HEK293T (cell line): ENCODE measurements at regions not wholly inside any gene's neighbourhood (a gene's known extent, or its start where the extent isn't known, plus 50 kb on each side); places are given as distances from the start of the nearest gene placed in this dataset.
"Not testable (repeated sequence)": the region's sequence is repeated elsewhere in the genome, so short reads cannot be mapped to it uniquely, and the experiment has no call there.

Source experiments
- FOXA1 ChIP-seq: fragments of 450-650 bp; IDR thresholded peaks from 2 replicates; pipeline ENCODE4 v1.6.1; 2016; ENCODE audit warnings: mild to moderate bottlenecking
- LEF1 ChIP-seq: fragments of 450-650 bp; IDR thresholded peaks from 2 replicates; pipeline ENCODE4 v1.6.1; 2017; ENCODE audit warnings: mild to moderate bottlenecking, borderline replicate concordance
- PKNOX1 ChIP-seq: fragments of 450-650 bp; IDR thresholded peaks from 2 replicates; pipeline ENCODE4 v1.6.1; 2016
- SP1 ChIP-seq: fragments of 450-650 bp; IDR thresholded peaks from 2 replicates; pipeline ENCODE4 v1.6.1; 2017

DNA sequence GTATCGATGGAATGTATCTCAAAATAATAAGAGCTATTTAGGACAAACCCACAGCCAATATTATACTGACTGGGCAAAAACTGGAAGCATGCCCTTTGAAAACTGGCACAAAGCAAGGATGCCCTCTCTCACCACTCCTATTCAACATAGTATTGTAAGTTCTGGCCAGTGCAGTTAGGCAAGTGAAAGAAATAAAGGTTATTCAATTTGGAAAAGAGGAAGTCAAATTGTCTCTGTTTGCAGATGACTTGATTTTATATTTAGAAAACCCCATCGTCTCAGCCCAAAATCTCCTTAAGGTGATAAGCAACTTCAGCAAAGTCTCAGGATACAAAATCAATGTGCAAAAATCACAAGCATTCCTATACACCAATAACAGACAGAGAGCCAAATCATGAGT is 77.7 kb upstream of the NAMPT start:
- not testable (repeated sequence) for TF ChIP-seq LEF1, SP1, FOXA1, PKNOX1
